Heart left ventricle (tissue), 16 donors: ENCODE measurements at regions not wholly inside any gene's neighbourhood (a gene's known extent, or its start where the extent isn't known, plus 50 kb on each side); places are given as distances from the start of the nearest gene placed in this dataset.

ENCODE experiments used
- ATAC-seq, 4 donors: fragments of 200-7000 bp; cut with Tn5 transposase; one replicate each; pipeline ENCODE4 v1.9.1; 2020 to 2022; ENCODE audit warnings: moderate library complexity in 4 of 4, mild to moderate bottlenecking in 3 of 4, moderate number of reproducible peaks in 1 of 4
- DNase-seq, 5 donors: peaks; one replicate each; pipeline ENCODE4 v3.0.0-alpha.2; 2020
- H3K27ac ChIP-seq, 12 donors: fragments of 200-600 bp; sonication (generic) in 4 of 12; one replicate each; pipeline versions ENCODE4 v1.5.0 to v1.8.0; 2016 to 2022; ENCODE audit warnings: mild to moderate bottlenecking in 2 of 12
- H3K27me3 ChIP-seq, 9 donors: fragments of 200-600 bp; sonication (generic) in 2 of 9; one replicate each; pipeline versions ENCODE4 v1.5.1 to v1.8.0; 2016 to 2022; ENCODE audit warnings: mild to moderate bottlenecking in 3 of 9
- H3K36me3 ChIP-seq, 9 donors: fragments of 200-600 bp; sonication (generic) in 2 of 9; one replicate each; pipeline versions ENCODE4 v1.5.0 to v1.8.0; 2018 to 2022; ENCODE audit warnings: mild to moderate bottlenecking in 2 of 9
- H3K4me1 ChIP-seq, 12 donors: fragments of 200-600 bp; sonication (generic) in 4 of 12; one replicate each; pipeline versions ENCODE4 v1.5.0 to v1.8.0; 2016 to 2022; ENCODE audit warnings: mild to moderate bottlenecking in 3 of 12
- H3K4me3 ChIP-seq, 12 donors: fragments of 200-600 bp; sonication (generic) in 4 of 12; one replicate each; pipeline versions ENCODE4 v1.5.0 to v1.8.0; 2017 to 2022; ENCODE audit warnings: mild to moderate bottlenecking in 9 of 12, moderate library complexity in 4 of 12
- H3K9me3 ChIP-seq, 12 donors: fragments of 200-600 bp; sonication (generic) in 4 of 12; one replicate each; pipeline versions ENCODE4 v1.5.0 to v1.8.0; 2016 to 2022; ENCODE audit warnings: mild to moderate bottlenecking in 1 of 12
- POLR2A ChIP-seq, 2 donors: fragments of 450-650 bp; IDR thresholded peaks; one replicate each; pipeline ENCODE4 v1.6.1; 2017; ENCODE audit warnings: antibody characterized with exemption in 2 of 2, mild to moderate bottlenecking in 2 of 2, moderate library complexity in 2 of 2
- WGBS, 4 donors: extraction: QIAGEN DNeasy Blood & Tissue Kit in 2 of 4; methylation state at CpG; one replicate each; pipeline versions ENCODE4 v1.1.5 to v1.1.7; 2013 to 2018; 5-methylcytosine and 5-hydroxymethylcytosine counted together
- intact Hi-C, 10 donors: fragments of 100-400 bp; cut with DNase I; formaldehyde crosslinking; loops; one replicate each; pipeline versions ENCODE4 v1.11.1 to v1.14.2; 2022
- TF ChIP-seq, protein P1 (sequence below), 12 donors: fragments of 200-600 bp; sonication (generic) in 4 of 12; IDR thresholded peaks; one replicate each; pipeline versions ENCODE4 v1.5.0 to v1.8.0; 2018 to 2022; ENCODE audit warnings: antibody characterized with exemption in 12 of 12, mild to moderate bottlenecking in 5 of 12
- donor health status: ischemic (EF 13 %, LVEDD 7.1; RV severe dilation, severe dysfunction).
- donor health status: healthy with polysubstance abuse.
- donor health status: DM: no; HTN: yes; CAD: no.
- donor health status: DM: no; HTN: no; CAD: no.
- donor health status: ischemic (EF 25% LVEDD 6.9; RV normal size, moderate dysfunction).
- donor health status: ischemic (EF 25% LVEDD 5.7; RV mildly dilated, moderate dysfunction).
- donor health status: healthy.
- donor health status: DM: yes; HTN: yes; CAD: no.
- donor health status: ischemic (EF 35%, LVEDD 5.7; RV mildly dilated, moderate dysfunction).
- donor health status: nonischemic (EF 11% LVEDD 7.7; RV severe dilation, severe dysfunction).
- donor health status: DM: yes; HTN: yes; CAD: no.
- donor health status: PGD.
- donor health status: ischemic (EF 29% LVEDD 5.4; RV normal size, mild dysfunction).
- donor health status: nonischemic (EF 23%, LVEDD 6.1; RV moderate dilation, normal function).

GRCh38 chr11:116416852-116417251 is 355.9 kb downstream of the BUD13 start:
- TF ChIP-seq, protein P1, sequence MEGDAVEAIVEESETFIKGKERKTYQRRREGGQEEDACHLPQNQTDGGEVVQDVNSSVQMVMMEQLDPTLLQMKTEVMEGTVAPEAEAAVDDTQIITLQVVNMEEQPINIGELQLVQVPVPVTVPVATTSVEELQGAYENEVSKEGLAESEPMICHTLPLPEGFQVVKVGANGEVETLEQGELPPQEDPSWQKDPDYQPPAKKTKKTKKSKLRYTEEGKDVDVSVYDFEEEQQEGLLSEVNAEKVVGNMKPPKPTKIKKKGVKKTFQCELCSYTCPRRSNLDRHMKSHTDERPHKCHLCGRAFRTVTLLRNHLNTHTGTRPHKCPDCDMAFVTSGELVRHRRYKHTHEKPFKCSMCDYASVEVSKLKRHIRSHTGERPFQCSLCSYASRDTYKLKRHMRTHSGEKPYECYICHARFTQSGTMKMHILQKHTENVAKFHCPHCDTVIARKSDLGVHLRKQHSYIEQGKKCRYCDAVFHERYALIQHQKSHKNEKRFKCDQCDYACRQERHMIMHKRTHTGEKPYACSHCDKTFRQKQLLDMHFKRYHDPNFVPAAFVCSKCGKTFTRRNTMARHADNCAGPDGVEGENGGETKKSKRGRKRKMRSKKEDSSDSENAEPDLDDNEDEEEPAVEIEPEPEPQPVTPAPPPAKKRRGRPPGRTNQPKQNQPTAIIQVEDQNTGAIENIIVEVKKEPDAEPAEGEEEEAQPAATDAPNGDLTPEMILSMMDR (IDR thresholded peaks at IDR 0.05): no peak
- TF ChIP-seq POLR2A (IDR thresholded peaks at IDR 0.05): no peak
- DNase-seq (no peak), ATAC-seq (no peak)
- H3K4me1 ChIP-seq: no peaks in the 10 kb centered on the region
- H3K27me3 ChIP-seq: peaks cover 0 to 3% (median 0%) of the 10 kb centered on the region in 9 donors
- H3K9me3 ChIP-seq: no peaks in the 10 kb centered on the region
- H3K4me3 ChIP-seq: no peak overlapping the region
- 60 to 100% (median 94%) methylated on average over 1 of the region's 1 CpG for WGBS, 4 donors
- no peaks in the 10 kb centered on the region for H3K36me3 ChIP-seq
- no peak overlapping the region for H3K27ac ChIP-seq
- intact Hi-C loops: no loop called here

- Histone ChIP-seq H3K36me3 (no peaks in the 10 kb centered on the region), H3K4me1 (no peaks in the 10 kb centered on the region), H3K27ac (peak overlapping the region in 1 of 12 donors; percentile 64), H3K4me3 (no peak overlapping the region), H3K9me3 (no peaks in the 10 kb centered on the region), H3K27me3 (no peaks in the 10 kb centered on the region)
- DNase-seq (no peak), ATAC-seq (no peak)
- WGBS, 4 donors: 63 to 77% (median 70%) methylated on average over 6 of the region's 6 CpGs
- TF ChIP-seq, protein P1 (IDR thresholded peaks at IDR 0.05): no peak
- no peak for TF ChIP-seq POLR2A (IDR thresholded peaks at IDR 0.05)
- intact Hi-C loops: no loop called here
Measured at GRCh38 chr11:116415095-116415494, 357.7 kb downstream of the BUD13 start.

DNA sequence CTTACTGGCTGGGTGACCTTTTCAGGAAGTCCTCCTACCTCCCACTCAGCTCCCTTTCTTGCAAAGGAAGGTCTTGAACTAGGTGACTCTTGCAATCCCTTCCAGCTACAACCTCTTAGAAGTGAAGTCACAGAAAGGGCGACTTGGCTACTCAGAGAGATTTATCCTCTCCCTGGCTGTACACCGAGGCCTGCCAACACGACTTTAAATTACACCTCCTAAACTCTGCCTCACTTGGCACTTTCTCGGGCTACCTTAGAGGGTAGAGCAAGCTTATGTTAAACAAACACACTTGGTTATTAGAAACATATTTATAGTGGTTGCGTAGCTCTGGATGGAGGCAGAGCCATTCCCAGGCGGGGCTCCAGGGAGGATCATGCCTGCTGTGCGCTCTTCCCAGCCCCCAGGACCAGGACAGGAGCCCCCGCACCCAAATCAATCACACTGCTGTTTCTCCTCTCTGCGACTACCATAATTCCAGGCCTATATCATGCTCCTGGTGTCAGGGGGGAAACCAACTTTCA is 358.4 kb downstream of the BUD13 start:
- TF ChIP-seq, protein P1 (IDR thresholded peaks at IDR 0.05): no peak
- no peak for TF ChIP-seq POLR2A (IDR thresholded peaks at IDR 0.05)
- DNase-seq (no peak), ATAC-seq (no peak)
- intact Hi-C loops: no loop called here
- Histone ChIP-seq H3K4me3 (no peak overlapping the region), H3K9me3 (no peaks in the 10 kb centered on the region), H3K27ac (peak overlapping the region in 1 of 12 donors; percentile 64), H3K27me3 (no peaks in the 10 kb centered on the region), H3K4me1 (no peaks in the 10 kb centered on the region), H3K36me3 (no peaks in the 10 kb centered on the region)
- 80 to 82% (median 81%) methylated on average over 9 of the region's 9 CpGs for WGBS, 4 donors

DNA sequence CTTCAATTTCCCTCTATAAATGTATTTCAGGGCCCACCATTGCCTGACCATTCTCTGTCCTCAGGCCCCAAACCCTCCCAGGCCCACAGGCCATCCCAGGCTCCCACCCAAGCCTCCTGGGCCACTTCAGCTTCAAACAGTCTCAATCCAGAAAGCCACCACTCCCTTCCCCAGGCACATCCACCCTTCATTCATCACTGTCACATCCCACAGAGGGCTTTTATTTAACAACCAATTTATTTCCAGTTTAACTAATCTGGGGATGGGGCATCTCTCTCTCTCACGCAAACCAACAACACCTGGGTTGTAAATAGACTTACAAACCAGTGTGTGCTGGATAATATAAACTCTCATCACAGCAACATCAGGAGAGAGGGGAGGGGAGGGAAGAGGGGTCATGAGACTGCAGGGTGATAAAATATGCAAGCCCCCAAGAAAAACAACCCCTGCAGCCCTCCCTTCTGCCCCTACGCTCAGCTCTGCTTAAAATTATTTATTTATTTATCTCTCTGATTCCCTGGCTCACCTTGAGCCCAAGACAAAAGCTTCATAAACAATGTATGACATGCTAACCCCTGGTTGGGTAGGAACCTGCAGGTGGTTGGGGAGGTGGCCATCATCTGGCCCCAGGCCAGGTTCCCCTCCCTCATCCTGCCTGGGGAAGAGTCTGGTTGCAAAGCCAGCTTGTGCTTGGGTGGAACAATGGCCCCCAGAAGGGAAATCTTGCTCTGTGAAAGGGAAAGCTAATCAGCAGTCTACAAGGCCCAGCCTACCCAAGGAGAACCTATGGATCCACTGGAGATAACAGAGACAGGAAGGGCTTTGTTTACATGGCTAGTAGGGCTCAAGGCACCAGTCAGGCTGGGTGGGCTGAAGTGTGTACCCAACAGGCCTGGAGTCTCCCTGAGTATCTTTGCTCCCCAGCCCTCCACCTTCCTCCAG is 359.2 kb downstream of the BUD13 start:
- Histone ChIP-seq H3K27me3 (no peaks in the 10 kb centered on the region), H3K4me1 (no peaks in the 10 kb centered on the region), H3K4me3 (no peak overlapping the region), H3K9me3 (no peaks in the 10 kb centered on the region), H3K27ac (peak overlapping the region in 1 of 12 donors; percentile 64), H3K36me3 (no peaks in the 10 kb centered on the region)
- no peak for DNase-seq
- intact Hi-C loops: no loop called here
- 81 to 95% (median 91%) methylated on average over 2 of the region's 2 CpGs for WGBS, 4 donors
- TF ChIP-seq, protein P1 (IDR thresholded peaks at IDR 0.05): no peak
- TF ChIP-seq POLR2A (IDR thresholded peaks at IDR 0.05): no peak
- ATAC-seq: no peak
